SU-DHL-6 (cell line): ENCODE measurements at regions not wholly inside any gene's neighbourhood (a gene's known extent, or its start where the extent isn't known, plus 50 kb on each side); places are given as distances from the start of the nearest gene placed in this dataset.

Source experiments
- EZH2phosphoT487 ChIP-seq: fragments of 200-600 bp; sonication (generic), shearing (Covaris generic); conservative IDR thresholded peaks from 2 replicates; pipeline ENCODE4 v1.6.1; 2018; ENCODE audit warnings: mild to moderate bottlenecking, antibody characterized with exemption, low read length, moderate library complexity, mixed read lengths
- TF ChIP-seq, protein P1 (sequence below): fragments of 200-600 bp; sonication (generic); IDR thresholded peaks from one replicate; pipeline ENCODE4 v1.5.1; 2017; ENCODE audit warnings: antibody characterized with exemption, mild to moderate bottlenecking, low read length, moderate library complexity; ENCODE audit not compliant: insufficient read depth, poor library complexity, severe bottlenecking

DNA sequence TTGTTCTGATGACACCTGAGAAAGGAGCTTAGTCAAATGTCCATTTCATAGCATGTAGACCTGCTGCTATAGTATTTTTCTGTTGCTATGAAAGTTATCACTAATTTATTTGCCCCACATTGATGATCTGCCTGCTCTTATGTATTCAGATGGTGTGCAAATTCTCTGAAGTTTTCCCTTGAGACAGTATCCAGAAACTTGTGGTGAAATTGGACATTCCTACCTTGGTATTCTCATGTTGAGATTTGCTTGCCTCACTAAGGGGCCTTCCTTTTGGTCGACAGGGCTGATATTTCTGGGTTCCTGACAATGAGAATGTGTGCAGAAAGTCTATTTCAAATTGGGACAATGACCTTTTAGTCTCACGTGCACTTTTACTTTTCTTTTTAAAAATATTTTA is 253.2 kb upstream of the FZD8 start:
- TF ChIP-seq, protein P1, sequence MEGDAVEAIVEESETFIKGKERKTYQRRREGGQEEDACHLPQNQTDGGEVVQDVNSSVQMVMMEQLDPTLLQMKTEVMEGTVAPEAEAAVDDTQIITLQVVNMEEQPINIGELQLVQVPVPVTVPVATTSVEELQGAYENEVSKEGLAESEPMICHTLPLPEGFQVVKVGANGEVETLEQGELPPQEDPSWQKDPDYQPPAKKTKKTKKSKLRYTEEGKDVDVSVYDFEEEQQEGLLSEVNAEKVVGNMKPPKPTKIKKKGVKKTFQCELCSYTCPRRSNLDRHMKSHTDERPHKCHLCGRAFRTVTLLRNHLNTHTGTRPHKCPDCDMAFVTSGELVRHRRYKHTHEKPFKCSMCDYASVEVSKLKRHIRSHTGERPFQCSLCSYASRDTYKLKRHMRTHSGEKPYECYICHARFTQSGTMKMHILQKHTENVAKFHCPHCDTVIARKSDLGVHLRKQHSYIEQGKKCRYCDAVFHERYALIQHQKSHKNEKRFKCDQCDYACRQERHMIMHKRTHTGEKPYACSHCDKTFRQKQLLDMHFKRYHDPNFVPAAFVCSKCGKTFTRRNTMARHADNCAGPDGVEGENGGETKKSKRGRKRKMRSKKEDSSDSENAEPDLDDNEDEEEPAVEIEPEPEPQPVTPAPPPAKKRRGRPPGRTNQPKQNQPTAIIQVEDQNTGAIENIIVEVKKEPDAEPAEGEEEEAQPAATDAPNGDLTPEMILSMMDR: no peak
- TF ChIP-seq EZH2phosphoT487: no peak
